Right lung (tissue), 2 donors: ENCODE measurements at regions not wholly inside any gene's neighbourhood (a gene's known extent, or its start where the extent isn't known, plus 50 kb on each side); places are given as distances from the start of the nearest gene placed in this dataset.

Source experiments
- DNase-seq, 2 donors: peaks; one replicate each; pipeline ENCODE4 v3.0.0-alpha.2; 2013

- DNase-seq: no peak
These were observed 178.4 kb upstream of the MTNR1B start for GRCh38 chr11:92790926-92791616.

GRCh38 chr11:92791886-92792285 lies 177.6 kb upstream of the MTNR1B start:
- no peak for DNase-seq

GRCh38 chr11:92793189-92793588 lies 176.3 kb upstream of the MTNR1B start:
- DNase-seq: no peak

- DNase-seq: no peak
These were observed 174.7 kb upstream of the MTNR1B start for GRCh38 chr11:92794783-92795182.

GRCh38 chr11:92796744-92797143 lies 172.7 kb upstream of the MTNR1B start:
- DNase-seq: no peak

GRCh38 chr11:92797874-92798273 lies 171.6 kb upstream of the MTNR1B start:
- DNase-seq: no peak

- DNase-seq: no peak
These were observed 167.8 kb upstream of the MTNR1B start for GRCh38 chr11:92801685-92802084.

- no peak for DNase-seq
These were observed 166.8 kb upstream of the MTNR1B start for GRCh38 chr11:92802644-92803043.

GRCh38 chr11:92803391-92803790 lies 166.1 kb upstream of the MTNR1B start:
- DNase-seq: no peak

- no peak for DNase-seq
These were observed 165.0 kb upstream of the MTNR1B start for GRCh38 chr11:92804388-92804966.

GRCh38 chr11:92808022-92808421 lies 161.4 kb upstream of the MTNR1B start:
- DNase-seq: no peak

GRCh38 chr11:92810423-92811064 lies 158.9 kb upstream of the MTNR1B start:
- no peak for DNase-seq

- DNase-seq: no peak
These were observed 158.1 kb upstream of the MTNR1B start for GRCh38 chr11:92811341-92811740.

- no peak for DNase-seq
These were observed 156.6 kb upstream of the MTNR1B start for GRCh38 chr11:92812841-92813240.

GRCh38 chr11:92819830-92820229 lies 149.6 kb upstream of the MTNR1B start:
- no peak for DNase-seq

- no peak for DNase-seq
These were observed 148.6 kb upstream of the MTNR1B start for GRCh38 chr11:92820860-92821259.

- no peak for DNase-seq
These were observed 147.0 kb upstream of the MTNR1B start for GRCh38 chr11:92822410-92822809.

GRCh38 chr11:92826136-92826535 lies 143.3 kb upstream of the MTNR1B start:
- no peak for DNase-seq

GRCh38 chr11:92826603-92827002 lies 142.8 kb upstream of the MTNR1B start:
- no peak for DNase-seq

- no peak for DNase-seq
These were observed 142.3 kb upstream of the MTNR1B start for GRCh38 chr11:92827132-92827531.

- no peak for DNase-seq
These were observed 140.9 kb upstream of the MTNR1B start for GRCh38 chr11:92828556-92828955.

- no peak for DNase-seq
These were observed 140.3 kb upstream of the MTNR1B start for GRCh38 chr11:92829121-92829520.

- no peak for DNase-seq
These were observed 139.8 kb upstream of the MTNR1B start for GRCh38 chr11:92829671-92830070.
